Islet of Langerhans (tissue), 1 donor: ENCODE measurements at regions not wholly inside any gene's neighbourhood (a gene's known extent, or its start where the extent isn't known, plus 50 kb on each side); places are given as distances from the start of the nearest gene placed in this dataset.
"Not testable (repeated sequence)": the region's sequence is repeated elsewhere in the genome, so short reads cannot be mapped to it uniquely, and the experiment has no call there.

Experiments
- FAIRE-seq: peaks from one replicate; lab custom pipeline; 2011; peaks lifted over from hg19 to GRCh38; lab: Jason Lieb, UNC

DNA sequence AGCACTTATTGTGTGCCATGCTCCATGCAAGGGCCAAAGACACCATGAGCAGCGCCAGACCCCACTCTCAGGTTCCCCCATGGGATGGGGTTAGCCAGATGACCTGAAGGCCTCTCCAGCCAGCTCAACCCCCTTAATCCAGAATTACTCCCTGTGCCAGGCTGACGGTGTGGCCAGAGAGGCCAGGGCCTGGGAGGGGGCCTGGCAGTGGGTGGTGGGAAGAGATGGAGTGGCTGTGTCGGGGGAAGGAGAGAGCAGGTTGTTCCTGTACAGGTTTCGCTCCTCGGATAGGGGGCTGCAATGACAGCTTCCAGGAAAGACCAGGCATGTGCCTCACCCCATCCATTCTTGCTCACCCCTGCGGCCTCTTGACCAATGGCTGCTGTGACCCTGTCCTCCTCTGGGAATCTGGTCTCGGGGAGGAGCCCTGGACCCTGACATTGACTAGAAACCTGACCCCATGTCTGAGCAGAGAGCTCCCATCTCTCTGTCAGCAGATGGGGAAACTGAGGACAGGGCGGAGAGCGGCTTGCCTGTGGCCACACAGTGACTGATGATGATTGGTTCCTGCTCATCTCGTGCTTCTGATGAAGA, 345.3 kb downstream of the MATN1 start:
- no peak for FAIRE-seq

DNA sequence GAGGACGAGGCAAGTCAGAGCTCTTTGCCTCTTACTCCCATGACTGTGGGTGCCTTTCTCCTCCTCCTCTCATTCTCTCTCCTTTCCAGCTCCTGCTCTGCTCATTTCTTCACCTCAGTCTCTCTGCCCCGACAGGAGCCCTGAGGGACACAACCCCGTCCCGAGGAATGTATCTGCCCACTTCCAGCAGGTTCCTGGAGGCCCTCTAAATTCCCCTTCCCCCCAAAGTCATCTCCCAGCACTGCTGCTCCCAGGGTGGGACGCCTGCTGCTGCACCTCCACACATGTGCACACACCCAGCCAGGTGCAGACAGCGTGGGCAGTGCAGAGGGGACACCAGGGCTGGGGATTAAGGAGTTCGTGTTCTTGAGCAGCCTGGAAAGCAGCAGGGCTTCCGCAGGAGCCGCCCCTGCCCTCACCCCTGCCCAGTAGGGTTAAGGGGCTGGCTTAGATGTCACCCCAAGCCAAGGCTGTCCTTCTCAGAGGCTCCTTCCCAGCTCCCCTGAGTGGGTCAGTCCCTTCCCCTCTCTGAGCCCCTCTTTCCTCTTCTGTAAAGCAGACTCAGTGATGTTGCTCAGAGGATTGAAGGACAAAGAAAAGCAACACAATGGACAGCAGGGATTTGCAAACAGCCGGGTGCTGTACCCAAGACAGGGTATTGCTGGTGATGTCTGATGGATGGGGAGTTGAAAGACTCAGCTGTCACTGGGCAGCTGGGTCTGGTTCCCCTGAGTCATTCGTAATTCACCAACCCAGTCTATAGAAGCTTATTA, 346.0 kb downstream of the MATN1 start:
- FAIRE-seq, result no peak

DNA sequence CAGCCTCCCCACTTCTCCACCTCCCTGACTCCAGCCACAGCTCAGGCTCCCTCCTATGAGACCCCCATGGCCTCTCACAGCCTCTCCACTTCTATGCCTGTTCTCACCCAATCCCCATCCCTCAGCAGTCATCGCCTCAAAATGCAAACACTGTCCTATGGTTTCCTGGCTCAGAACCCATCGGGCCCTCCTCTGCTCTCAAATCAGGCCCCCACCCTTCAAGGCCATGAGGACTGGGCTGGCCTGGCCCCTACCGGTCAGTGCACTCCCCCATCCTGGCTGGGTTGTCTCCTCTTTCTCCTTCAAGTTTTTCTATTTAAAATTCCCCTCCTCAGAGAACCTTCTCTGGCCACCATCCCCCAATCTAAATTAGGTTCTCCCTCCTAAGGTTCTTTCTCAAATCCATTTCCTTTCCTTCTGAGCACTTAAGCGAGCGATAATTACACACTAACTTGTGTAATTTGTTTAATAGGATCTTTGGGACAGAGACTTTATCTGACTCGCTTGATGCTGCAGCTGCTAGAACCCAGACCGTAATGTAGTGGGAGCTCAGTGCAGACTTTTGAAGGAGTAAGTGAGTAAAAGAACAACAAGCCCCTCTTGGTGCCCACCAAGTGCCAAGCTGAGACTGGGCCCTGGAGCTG, 347.2 kb downstream of the MATN1 start:
- no peak for FAIRE-seq

DNA sequence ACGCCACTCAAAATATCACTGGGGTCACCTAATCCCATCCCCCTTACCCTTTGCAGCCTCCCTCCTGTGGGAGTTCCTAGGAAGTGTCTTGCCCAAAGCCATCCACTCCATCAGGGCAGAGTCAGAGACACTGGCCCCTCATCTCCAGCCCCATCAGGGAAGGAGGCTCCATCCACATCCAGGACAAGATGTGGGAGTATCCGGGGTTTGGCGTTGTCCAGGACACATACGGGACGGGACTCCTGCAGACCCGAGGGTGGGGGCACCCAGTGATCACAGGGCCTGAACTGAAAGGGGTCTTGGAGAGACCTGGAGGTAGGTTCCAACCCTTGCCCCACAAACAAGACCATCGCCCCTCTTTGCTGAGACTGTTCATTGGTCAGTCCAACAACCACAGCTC, 348.2 kb downstream of the MATN1 start:
- no peak for FAIRE-seq

DNA sequence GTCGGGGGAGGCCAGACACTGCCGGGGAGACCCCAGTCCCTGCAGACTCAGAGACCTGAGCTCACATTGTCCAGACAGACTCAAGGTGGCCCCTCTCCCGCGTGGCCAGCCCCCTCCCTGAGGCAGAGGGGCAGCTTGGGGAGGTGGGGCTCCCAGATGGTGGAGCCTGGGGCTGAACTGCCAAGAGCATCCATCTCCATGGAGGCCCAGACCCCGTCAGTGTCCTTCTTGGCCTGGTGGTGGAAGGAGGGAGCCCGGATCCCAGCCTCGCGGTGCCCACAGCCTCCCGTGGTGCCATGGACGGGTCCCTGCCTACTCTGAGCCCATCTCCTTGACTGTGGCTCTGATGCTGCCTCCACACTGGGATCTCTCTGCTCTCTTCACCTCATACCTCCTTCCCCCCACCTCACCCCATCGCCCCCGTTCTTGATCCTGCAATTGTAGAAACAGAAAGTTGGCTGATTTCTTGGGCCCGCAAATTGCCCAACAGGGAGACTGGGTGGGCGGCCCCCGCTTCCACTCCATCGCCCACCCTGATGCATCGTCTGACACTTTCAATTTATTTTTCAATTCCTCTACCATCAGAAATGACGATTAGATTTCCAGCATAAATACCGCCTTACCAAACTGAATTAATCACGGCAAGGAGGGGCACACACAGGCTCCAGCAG, 348.9 kb downstream of the MATN1 start:
- no peak for FAIRE-seq

DNA sequence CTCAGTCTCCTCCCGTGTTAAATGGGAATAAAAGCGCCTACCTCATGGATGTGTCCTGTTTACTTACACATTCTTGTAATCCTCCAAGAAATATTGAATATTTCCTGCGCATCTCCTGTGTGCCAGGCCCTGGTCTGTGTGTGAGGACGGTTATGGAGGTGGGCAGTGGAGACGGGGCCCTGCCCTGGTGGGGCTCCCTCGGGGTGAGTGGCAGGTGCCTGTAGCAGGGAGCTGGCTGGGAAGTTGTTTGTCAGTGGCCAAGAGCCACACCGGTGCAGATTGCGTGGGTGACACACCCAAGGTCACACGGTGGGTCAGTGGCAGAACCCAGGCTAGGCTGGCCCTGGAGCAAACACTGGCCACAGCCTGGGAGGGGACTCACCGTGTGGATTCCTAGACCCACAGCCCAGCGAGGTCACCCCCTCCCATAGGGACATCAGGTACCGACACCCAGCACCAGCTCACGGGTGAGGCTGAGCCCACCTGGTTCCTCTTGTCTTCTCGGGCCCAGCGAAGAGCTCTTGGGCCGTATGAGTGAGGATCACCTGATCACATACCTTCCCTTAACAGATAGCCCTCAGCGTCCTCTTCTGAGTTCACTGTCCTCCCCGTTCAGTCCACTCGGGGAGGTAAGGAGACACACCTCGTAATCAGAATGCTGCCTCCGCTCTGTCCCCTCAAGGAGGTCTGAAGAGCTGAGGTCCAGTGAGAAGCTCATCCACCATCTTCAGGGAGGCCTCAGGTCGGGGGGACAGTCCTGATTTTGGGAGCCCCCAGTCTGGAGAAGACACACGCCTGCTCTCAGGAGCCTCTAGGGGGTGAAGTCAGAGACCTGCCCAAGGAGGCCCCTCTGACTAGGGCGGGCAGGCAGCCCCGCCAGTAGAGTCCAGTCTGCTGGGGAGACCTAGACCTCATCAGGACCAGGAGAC, 349.6 kb downstream of the MATN1 start:
- FAIRE-seq, result no peak

DNA sequence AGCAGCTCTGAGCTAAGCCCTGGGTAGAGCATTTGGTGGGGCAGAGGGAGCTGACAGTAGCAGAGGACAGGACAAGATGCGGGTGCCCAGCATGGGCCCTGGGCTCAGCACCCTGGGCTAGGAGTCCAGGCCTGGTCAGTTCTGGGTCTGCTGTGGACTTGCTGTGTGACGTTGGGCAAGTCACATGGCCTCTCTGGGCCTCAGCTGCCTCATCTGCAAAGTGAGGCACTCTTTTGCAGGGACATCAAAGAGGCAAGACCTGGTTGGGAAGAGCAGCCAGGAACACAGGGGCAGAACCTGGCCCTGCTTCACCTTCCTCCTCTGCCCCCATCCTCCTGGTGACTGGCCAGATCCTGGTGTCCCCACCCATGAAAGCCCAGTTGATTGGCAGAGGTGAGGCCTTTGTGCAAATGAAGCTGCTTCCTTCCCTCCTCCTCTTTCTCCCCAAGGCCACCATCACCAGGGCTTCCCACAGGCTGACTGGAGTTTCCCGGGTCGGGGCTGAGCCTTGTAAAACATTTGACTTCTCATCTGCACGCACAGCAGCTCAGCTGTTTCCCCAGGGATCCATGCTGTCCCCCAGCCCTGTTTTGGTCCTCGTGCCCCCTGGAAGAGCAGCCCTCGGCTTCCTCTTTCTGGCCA, 350.5 kb downstream of the MATN1 start:
- no peak for FAIRE-seq

DNA sequence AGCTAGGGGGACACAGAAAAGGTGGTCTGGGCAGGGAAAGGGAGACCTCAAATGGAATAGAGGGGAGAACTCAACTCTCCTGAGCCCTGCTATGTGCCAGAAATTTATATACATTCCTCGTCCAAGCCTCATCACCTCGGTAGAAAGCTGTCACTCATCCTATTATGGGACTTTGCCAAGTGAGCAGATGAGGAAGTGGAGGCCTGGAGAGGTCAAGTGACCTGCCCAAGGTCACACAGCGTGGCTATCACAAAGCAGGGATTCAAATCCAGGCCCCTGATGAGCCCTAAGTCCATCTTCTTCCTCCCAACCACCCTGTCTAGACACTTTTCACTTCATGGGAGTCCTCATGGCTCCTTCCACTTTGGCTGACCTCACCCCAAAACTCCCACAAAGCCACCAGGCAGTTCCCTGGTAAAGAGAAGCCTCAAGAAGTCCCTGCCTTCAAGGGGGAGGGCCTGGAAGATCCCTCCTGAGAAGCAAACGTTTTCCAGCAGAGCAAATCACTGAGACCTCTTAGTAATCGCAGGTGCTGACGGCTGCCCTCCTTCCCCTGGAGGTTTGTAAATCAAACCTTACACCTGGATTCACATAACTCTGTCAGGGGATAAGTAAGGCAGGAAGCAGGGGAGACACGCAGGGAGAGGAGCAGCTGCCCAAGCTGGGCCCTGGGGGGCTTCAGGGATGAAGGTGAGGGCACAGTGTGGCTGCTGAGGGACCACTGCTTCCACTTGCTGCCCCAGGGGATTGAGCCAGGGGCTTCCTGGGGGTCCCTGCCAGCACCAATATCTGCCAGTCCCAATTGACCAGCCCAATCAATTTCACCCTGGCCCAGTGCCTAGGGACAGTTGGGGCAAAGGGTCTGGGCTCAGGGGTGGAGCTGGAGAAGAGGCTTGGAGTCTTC, 351.2 kb downstream of the MATN1 start:
- no peak for FAIRE-seq

DNA sequence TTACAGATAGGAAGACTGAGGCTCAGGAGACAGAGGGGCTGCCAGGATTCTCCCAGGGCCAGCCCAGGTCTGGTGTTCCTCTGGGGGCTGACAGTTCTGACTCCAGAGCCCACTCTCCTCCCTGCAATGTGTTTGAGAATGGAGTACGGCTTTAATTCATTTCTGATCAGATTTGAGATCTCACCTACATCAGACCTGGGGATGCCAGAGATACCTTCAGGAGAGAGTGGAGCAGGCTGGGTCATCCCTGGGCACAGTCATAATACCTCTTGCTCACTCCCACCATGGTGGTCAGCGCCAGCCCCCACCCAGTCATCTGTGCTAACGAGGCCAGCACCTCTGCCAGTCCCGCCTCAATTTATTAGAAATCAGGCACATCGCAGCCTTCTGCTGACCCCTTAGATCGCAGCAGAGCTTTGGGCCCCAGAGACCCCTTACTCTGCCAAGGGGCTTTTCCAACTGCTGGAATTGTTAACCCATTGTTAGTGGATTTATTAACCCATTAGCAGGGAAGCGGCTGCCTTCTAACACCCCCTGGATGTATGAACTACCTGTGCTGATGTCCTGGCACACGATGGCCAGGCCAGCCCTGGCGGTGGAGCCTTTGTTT, 352.1 kb downstream of the MATN1 start:
- no peak for FAIRE-seq

DNA sequence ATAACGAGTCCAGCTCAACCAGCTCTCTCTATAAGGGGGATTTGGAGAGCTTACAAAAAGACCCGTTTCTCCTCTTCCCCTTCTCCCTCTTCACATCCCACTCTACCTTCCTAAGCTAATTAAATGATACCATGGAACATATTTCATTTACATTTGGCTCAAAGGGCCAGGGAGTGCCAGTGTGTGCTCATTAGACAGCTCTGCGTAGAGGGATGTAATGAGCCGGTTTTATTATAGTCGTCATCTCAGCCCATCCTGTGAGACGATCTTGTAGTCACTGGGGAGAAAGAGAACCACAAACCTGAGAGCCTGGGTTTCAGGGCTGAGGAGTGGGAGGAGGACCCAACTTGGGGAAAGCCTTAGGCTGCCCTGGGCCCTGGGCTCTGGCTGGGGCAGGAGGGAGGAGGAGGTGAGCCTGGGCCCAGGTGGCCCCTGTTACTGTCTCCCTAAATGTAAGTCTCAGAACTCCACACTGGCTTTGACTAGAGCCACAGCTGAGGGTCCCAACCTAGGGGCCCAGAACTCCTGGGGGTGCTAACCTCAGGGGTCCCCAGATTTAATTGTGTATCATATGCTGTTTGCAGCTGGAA, 354.6 kb downstream of the MATN1 start:
- no peak for FAIRE-seq

DNA sequence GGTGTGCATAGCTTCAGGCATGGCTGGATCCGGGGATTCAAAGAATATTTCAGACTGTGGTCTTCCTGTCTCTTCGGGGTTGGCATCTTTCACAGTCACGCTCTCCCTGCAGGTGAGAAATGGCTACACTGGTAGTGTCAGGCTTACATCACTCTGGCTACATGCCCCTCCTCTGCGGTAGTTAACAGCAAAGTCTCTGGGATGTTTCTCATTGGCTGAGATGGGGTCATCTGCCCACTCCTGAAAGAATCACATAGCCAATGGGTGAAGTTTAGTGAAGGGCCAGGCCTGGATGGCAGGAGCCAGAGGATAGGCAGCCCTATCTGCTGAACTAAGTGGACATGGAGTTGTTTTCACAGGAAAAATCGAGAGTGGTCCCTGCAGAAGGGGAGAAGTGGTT, 356.5 kb downstream of the MATN1 start:
- FAIRE-seq, result no peak

DNA sequence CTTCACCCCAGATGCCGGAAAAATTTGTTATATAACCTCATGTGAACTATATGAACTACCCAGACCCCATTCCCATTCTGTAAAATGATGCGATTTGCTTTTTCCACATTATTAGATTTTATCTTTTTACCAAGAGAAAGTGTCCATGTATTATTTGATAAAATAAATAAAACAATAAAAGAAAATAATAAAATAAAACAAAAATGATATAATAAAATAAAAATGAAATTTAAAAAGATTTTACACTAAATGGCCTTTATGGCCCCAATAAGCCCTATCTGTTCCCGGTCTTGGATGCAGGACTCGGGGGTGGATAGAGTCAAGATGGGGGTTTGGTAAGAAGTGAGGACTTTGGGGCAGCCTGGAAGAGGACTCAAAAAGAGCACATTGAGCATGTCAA, 357.2 kb downstream of the MATN1 start:
- FAIRE-seq, result no peak

DNA sequence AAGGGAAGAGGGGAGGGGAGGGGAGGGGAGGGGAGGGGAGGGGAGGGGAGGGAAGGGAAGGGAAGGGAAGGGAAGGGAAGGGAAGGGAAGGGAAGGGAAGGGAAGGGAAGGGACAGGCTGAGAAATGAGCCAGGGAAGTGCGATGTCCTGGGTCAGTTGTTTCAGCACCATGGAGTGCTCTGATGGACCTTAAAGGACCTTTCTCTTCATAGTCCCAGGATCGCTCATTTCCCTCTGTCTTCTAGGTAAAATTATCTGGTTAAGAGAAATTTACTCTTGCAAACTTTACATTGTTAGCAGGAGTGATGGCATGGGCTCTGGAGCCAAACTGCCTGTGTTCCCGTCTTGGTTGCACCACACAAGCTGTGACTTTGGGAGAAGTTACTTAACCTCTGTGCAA, 357.8 kb downstream of the MATN1 start:
- FAIRE-seq, result no peak

DNA sequence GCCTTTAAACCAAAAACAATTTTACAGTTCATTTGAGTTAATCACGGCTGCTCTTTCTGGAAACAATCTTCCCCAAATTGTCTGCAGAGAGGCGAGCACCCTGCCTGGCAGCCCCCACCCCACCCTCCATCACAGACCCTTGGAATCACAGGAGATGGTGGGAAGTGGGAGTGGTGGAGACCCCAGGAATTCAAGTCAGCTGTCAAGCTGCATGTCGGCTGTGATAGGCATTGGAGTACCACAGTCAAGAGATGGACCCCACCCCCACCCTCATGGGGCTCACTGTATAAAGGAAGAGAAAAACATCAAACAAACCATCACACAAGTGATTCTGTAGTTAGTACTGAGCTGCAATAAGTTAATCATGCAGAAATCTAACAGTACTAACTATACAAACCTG, 360.4 kb downstream of the MATN1 start:
- no peak for FAIRE-seq

DNA sequence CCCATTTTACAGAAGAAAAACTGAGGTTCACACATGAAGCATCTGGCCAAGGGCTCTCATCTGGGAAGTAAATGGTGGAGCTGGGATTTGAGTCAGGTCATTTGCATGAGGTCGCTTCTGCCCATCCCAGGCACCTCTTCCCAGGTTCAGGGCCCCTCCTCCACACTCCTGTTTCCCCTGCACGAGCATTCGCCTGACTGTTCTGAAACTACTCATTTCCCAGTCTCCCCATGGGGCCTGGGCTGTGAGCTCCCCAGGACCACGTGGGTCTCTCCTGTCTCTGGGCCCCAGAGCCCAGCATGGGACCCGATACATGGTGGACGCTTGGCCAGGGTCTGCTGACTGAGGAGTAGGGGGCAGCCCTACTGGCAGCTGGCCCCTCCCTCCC, 360.8 kb downstream of the MATN1 start:
- no peak for FAIRE-seq

DNA sequence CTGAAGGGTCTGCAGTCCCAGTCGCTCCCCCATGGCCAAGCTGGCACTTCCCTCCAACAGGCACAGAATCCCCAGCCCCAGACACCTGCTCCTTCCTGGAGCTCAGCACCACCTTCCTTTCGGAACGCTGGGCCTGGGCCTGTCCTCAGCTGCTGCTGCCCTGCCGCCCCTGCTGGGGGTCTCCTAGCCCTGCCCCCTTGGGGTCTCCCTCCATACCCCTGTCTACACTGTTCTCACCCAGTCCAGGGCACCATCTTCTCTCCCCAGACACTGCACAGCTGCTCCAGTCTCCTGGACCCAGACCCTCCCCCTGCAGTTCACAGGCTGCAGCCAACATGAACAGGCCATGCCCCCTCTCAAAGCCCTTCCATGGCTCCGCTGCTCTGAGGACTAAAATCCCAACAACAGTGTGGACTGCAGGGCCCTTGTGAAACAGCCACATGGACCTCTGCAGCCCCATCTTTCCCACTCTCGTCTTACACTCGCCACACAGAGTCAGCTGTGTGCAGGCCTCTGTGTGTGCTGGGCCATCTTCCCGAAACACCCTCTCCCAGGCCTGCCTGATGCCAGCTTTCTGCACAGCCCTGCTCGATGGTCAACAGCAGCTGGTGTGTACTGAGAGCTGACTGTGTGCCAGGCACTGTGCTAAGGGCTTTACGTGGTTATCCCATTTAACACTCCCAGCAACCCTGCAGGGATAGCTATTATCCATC, 361.3 kb downstream of the MATN1 start:
- not testable (repeated sequence) for FAIRE-seq

DNA sequence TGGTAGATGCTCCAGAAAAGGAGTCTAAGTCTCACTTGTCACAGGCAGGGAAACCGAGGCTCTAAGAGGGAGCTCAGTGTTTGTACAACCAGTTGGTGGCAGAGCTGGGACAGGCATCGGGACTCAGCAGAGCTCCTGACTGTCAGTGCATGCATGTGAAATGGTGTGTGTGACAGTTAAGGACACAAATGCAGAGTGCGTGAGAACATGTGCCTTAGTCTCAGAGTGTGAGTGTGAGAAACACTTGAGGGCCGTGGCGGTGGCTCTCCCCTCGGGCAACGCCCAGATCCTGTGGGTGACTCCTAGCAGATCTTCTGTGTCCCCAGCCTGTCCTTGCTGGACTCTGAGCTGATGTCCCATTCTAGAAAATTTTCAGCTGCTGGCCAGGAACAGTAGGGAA, 362.6 kb downstream of the MATN1 start:
- no peak for FAIRE-seq

DNA sequence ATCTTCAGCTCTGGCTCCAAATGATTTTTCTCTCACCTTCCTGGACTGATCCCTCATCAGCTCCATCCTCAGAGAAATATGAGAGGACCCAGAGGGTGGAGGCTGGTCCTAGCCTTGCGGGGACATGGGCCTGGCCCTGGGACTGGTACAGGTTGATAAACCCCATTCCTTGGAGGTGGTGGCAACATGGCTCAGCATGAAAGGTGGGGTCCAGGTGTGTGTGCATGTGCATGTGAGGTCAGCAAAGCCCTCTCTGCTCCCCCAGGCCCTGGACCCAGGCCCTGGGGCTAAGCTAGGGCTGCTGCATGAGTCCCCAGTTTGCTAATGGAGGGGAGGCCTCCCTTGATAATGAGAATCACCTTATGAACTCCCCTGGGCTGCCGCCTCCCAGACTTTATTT, 363.1 kb downstream of the MATN1 start:
- no peak for FAIRE-seq
